NOMO-1 treated with DMSO at 0.1 percent for 48 hours (cell line): ENCODE measurements at regions not wholly inside any gene's neighbourhood (a gene's known extent, or its start where the extent isn't known, plus 50 kb on each side); places are given as distances from the start of the nearest gene placed in this dataset.
"Not testable (repeated sequence)": the region's sequence is repeated elsewhere in the genome, so short reads cannot be mapped to it uniquely, and the experiment has no call there.

ENCODE experiments used
- DNase-seq: peaks from one replicate; lab custom pipeline; 2025; ENCODE audit not compliant: unreplicated experiment; lab: John Stamatoyannopoulos, UW

GRCh38 chr4:77501851-77502250 is 103.8 kb upstream of the CXCL13 start:
- DNase-seq = no peak

DNA sequence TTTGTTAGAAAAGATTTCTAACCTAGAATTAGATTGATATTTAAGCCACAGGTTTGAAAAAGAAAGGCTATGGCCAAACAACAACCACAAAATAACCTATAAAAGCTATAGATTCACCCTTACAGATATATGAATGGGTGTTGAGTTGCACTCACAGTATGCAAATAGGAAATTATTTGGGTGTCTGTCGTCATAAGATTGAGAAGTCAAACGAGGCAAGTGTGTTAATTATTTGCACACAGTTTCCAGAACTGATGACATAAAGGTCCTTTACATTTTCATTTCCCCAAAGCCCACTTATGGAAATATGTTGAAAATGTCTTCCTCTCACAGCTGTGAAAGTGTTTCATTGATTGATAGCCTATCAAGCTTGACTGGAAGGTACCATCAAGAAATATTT is 101.2 kb upstream of the CXCL13 start:
- no peak for DNase-seq

DNA sequence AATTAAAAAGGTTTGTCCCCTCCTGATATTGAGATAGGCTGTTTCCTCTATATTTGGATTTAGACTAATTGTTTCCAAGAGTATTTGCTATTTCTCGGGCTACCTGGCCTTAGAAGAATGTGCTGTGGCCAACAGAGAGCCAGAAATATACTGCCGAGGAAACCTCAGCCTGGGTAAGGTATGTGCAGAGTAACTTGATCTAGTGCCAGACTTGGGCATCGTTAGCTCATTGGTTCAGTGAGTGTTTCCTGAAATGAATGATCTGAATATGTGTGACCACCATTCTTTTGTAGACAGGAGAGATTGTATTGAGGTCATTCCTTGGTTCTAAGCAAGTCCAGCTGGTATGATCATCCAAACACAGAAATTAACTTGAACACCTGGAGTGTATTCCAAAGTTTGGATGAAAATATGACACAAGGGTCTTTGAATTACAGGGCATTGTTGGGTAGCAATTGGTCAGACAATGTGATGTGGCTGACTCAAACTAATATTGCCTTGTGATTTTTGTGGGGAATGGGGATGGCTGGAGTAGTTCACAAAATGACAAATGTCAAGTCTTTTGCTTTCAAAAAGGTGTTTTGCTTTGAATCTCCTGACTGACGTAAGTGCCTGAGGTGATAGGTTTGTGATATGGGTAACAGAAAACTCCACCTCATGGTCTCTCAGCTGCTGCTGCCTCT is 100.2 kb upstream of the CXCL13 start:
- DNase-seq = no peak

DNA sequence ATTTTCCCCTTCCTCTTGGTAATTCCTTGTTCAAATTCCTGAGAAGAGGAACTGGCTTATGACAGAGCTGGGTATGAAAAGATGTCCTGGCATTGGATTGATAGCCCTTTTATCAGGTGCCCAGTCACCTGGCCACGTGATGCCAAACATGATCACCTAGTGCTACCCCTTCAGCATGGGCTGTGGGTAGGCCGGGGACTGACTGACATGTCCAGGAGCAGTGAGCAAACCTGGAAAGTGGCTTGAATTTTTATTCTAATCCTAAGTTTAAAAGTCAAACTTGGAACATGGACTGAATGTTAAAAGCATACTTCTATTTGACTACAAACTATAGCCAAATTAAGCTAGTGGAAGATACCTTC is 99.7 kb upstream of the CXCL13 start:
- DNase-seq = no peak

DNA sequence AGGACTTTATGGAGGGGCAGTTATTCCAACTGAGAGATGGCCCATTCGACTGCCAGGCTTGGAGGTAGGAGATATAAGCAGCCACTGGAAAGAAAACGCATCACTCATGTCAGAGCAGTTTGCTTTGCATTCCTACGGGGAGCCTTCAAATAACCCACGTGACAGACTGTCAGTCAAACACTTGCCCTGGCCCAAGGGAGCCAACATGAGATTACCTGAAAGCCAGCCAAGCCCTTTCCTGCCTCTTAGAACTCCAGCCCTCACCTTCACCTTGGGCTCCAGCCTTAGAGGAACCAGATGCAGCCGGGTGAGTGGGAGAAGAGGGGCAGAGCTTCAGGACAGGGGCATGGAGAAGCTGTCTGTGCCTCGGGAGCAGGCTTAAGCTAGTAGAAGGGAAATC is 95.3 kb upstream of the CXCL13 start:
- no peak for DNase-seq

DNA sequence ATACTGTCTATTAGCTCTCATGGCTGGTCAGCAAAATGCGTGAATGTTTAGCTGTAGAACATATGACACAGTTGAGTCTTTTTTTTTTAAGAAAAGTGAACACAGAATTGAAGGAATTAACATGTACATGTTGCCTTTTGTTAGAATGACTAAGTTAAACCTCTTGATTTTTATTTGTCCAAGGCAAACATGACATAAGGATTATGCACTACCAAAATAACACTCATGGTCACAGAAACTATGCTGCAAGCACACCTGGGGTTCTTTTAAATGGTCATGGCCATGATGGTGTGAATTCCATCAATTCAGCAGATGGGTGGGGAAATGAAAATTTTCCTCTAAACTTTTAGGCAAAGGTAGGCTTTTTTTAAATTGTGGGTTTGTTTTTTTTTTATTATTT is 80.1 kb upstream of the CXCL13 start:
- no peak for DNase-seq

GRCh38 chr4:77527900-77528299 is 77.7 kb upstream of the CXCL13 start:
- DNase-seq = not testable (repeated sequence)

GRCh38 chr4:77538144-77538543 is 67.5 kb upstream of the CXCL13 start:
- no peak for DNase-seq

DNA sequence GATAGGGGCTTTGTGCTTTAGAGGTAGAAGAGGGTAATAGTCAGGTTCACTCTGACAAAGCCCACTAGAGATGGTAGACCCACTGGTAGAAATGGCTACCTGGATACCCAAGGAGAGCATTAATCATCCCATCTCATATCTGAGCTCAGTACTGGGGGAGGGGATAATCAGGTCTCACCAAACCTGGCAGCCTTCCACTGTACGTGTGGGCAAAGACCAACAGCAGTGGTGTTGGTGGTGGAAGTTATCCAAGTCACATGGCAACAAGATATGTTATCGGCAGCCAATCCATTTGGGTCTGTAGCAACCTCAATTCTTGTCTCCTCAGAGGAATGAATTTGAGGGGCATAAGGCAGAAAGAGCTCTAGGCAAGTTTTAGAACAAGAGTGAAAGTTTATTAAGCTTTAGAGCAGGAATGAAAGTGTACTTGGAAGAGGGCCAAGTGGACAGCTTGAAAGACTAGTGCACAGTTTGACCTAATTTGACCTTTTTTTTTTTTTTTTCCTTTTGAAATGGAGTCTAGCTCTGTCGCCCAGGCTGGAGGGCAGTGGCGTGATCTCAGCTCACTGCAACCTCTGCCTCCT is 67.0 kb upstream of the CXCL13 start:
- DNase-seq = no peak
